KMS-11 (cell line): ENCODE measurements at regions not wholly inside any gene's neighbourhood (a gene's known extent, or its start where the extent isn't known, plus 50 kb on each side); places are given as distances from the start of the nearest gene placed in this dataset.
"Not testable (repeated sequence)": the region's sequence is repeated elsewhere in the genome, so short reads cannot be mapped to it uniquely, and the experiment has no call there.

Experiments
- H2AFZ ChIP-seq: fragments of 200-600 bp; sonication (generic); 2 replicates; pipeline ENCODE4 v1.6.1; 2016; ENCODE audit warnings: antibody characterized with exemption, mixed run types, low read depth
- H3K27ac ChIP-seq: fragments of 200-600 bp; sonication (generic); 2 replicates; pipeline ENCODE4 v1.6.1; 2016; ENCODE audit warnings: mild to moderate bottlenecking, mixed run types
- H3K27me3 ChIP-seq: fragments of 200-600 bp; sonication (generic); 2 replicates; pipeline ENCODE4 v1.6.1; 2017; ENCODE audit warnings: mild to moderate bottlenecking, low read depth, mixed run types, moderate library complexity; ENCODE audit not compliant: insufficient read depth
- H3K36me3 ChIP-seq: fragments of 200-600 bp; sonication (generic); 2 replicates; pipeline ENCODE4 v1.6.1; 2017; ENCODE audit warnings: mild to moderate bottlenecking, mixed run types; ENCODE audit not compliant: insufficient read depth
- H3K4me1 ChIP-seq: fragments of 200-600 bp; sonication (generic); 2 replicates; pipeline ENCODE4 v1.6.1; 2016; ENCODE audit warnings: mild to moderate bottlenecking, low read depth, mixed run types; ENCODE audit not compliant: poor library complexity, severe bottlenecking
- H3K4me2 ChIP-seq: fragments of 200-600 bp; sonication (generic); 2 replicates; pipeline ENCODE4 v1.7.0; 2016; ENCODE audit warnings: mild to moderate bottlenecking, mixed run types
- H3K4me3 ChIP-seq: fragments of 200-600 bp; sonication (generic); IDR thresholded peaks from 2 replicates; pipeline ENCODE4 v1.6.1; 2017; ENCODE audit warnings: low read depth, low read length, mixed read lengths; ENCODE audit not compliant: insufficient read depth
- H3K79me2 ChIP-seq: fragments of 200-600 bp; sonication (generic); 2 replicates; pipeline ENCODE4 v1.6.1; 2016; ENCODE audit warnings: low read depth, mixed run types; ENCODE audit not compliant: insufficient read depth
- H3K9ac ChIP-seq: fragments of 200-600 bp; sonication (generic); 2 replicates; pipeline ENCODE4 v1.6.1; 2016; ENCODE audit warnings: mild to moderate bottlenecking, mixed run types
- H4K20me1 ChIP-seq: fragments of 200-600 bp; sonication (generic); 2 replicates; pipeline ENCODE4 v1.6.1; 2016; ENCODE audit warnings: mild to moderate bottlenecking, mixed run types; ENCODE audit not compliant: insufficient read depth
- TF ChIP-seq, protein P1 (sequence below): fragments of 200-600 bp; sonication (generic); conservative IDR thresholded peaks from 2 replicates; pipeline ENCODE4 v1.6.1; 2017; ENCODE audit warnings: low read depth, mild to moderate bottlenecking, antibody characterized with exemption, low read length, moderate library complexity, mixed read lengths

DNA sequence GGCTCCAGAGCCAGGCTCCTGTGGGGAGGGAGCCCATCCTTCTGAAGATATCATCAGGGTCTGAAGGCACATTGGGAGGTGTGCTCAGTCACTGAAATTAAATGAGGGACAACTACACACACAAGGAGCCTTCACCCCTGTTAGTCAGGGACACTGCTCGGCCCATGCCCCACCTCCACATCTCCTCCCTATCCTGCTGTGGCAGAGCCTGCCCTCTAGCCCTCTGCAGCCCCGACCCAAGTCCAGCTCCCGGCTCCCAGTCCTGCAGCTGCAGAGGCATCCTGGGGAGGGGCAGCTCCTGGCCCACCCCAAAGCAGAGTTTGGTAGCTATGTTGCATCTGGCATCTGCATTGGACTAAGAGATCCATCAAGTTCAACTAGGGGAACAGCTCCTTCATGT, 136.3 kb downstream of the ZNF248 start:
- TF ChIP-seq, protein P1, sequence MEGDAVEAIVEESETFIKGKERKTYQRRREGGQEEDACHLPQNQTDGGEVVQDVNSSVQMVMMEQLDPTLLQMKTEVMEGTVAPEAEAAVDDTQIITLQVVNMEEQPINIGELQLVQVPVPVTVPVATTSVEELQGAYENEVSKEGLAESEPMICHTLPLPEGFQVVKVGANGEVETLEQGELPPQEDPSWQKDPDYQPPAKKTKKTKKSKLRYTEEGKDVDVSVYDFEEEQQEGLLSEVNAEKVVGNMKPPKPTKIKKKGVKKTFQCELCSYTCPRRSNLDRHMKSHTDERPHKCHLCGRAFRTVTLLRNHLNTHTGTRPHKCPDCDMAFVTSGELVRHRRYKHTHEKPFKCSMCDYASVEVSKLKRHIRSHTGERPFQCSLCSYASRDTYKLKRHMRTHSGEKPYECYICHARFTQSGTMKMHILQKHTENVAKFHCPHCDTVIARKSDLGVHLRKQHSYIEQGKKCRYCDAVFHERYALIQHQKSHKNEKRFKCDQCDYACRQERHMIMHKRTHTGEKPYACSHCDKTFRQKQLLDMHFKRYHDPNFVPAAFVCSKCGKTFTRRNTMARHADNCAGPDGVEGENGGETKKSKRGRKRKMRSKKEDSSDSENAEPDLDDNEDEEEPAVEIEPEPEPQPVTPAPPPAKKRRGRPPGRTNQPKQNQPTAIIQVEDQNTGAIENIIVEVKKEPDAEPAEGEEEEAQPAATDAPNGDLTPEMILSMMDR: no peak
- Histone ChIP-seq H3K4me2 (no peak overlapping the region), H3K36me3 (no peaks in the 10 kb centered on the region), H4K20me1 (no peaks in the 10 kb centered on the region), H3K4me3 (no peak overlapping the region), H3K79me2 (no peaks in the 10 kb centered on the region), H3K9ac (no peak overlapping the region), H3K4me1 (no peaks in the 10 kb centered on the region), H3K27me3 (no peaks in the 10 kb centered on the region), H3K27ac (no peak overlapping the region), H2AFZ (no peak overlapping the region)

DNA sequence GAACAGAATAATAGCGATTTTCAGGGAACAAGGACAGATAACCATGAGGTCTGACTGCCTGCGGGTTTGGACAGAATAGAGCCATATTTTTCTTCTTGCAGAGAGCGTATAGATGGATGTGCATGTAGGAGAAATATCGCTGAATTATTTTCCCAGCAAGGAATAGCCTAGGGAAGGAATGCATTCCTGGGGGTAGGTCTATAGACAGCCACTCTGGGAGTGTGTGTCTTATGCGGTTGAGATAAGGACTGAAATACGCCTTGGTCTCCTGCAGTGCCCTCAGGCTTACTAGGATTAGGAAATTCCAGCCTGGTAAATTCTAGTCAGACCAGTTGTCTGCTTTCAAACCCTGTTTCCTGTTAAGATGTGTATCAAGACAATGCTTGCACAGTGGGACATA, 139.3 kb downstream of the ZNF248 start:
- H3K9ac ChIP-seq, H3K27ac ChIP-seq, H3K4me3 ChIP-seq, H3K4me2 ChIP-seq, H3K27me3 ChIP-seq, H4K20me1 ChIP-seq, H3K36me3 ChIP-seq, H3K79me2 ChIP-seq, H2AFZ ChIP-seq, H3K4me1 ChIP-seq: not testable (repeated sequence)

DNA sequence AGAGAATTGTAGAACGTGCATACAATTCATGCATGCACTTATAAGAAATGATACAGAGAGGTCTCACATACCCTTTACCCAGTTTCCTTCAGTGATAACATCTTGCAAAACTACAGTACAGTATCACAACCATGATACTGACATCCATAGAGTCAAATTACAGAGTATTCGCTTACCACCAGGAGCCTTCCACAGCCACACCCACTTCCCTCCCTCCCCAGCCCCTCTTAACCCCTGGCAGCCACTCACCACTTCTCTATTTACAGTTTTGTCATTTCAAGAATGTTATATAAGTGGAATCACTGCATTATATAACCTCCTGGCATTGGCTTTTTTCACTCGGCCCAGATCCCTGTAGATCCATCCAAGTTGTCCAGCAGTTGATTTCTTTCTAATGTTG, 143.8 kb downstream of the ZNF248 start:
- Histone ChIP-seq H2AFZ (no peak overlapping the region), H4K20me1 (no peaks in the 10 kb centered on the region), H3K27me3 (no peaks in the 10 kb centered on the region), H3K4me2 (no peak overlapping the region), H3K79me2 (no peaks in the 10 kb centered on the region), H3K9ac (no peak overlapping the region), H3K27ac (no peak overlapping the region), H3K4me1 (no peaks in the 10 kb centered on the region), H3K36me3 (no peaks in the 10 kb centered on the region), H3K4me3 (no peak overlapping the region)
- TF ChIP-seq, protein P1: no peak

DNA sequence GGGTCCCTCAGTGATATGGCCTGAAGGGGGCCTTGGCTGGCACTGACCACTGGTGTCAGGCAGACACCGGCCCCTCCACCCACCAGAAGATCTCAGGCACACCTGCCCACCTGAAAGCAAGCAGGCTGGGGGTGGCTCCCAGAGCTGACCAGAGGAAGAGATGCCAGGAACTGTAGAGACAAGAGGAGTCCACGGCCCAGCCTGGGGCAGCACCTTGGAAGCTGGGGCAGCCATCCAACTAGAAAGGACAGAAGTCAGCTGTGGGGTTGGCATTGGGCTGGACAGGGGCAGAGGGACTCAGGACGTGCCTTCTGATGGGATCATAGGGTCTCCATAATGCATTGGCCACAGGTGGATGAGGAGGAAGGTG, 144.3 kb downstream of the ZNF248 start:
- Histone ChIP-seq H3K4me3 (no peak overlapping the region), H3K27me3 (no peaks in the 10 kb centered on the region), H2AFZ (no peak overlapping the region), H4K20me1 (no peaks in the 10 kb centered on the region), H3K79me2 (no peaks in the 10 kb centered on the region), H3K4me1 (no peaks in the 10 kb centered on the region), H3K27ac (no peak overlapping the region), H3K4me2 (no peak overlapping the region), H3K36me3 (no peaks in the 10 kb centered on the region), H3K9ac (no peak overlapping the region)
- TF ChIP-seq, protein P1: no peak

DNA sequence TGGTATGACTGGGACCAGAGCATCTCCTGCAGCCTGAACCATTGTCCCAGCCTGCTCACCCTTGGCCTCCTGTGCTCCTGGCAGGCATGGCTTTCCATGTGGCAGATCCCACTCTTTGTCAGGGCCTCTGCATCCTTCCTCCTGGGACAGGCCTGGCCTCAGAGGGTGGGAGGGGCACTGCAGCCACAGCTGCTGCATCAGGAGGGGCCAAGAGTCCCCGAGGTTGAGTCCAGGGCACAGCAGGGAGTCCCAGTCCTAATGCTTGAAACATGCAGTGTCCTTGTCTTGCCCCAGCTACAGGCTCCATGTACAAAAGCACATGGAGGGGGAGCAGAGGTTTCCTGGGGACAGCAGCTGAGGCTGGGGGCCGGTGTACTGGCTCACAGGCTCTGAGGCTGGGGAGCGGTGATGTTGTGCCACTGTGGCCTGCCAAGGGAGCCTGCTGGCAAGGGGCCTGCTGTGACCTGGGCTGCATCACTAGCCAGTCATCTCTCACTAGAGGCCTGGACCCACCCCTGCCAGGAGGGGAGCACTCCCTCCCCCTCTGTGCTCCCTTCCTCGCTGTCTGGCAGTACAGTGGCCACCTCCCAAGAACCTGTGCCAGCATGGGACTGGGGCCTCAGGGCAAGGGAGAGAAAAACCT, 144.8 kb downstream of the ZNF248 start:
- Histone ChIP-seq H3K4me1 (no peaks in the 10 kb centered on the region), H3K4me3 (no peak overlapping the region), H4K20me1 (no peaks in the 10 kb centered on the region), H2AFZ (no peak overlapping the region), H3K4me2 (no peak overlapping the region), H3K9ac (no peak overlapping the region), H3K27me3 (no peaks in the 10 kb centered on the region), H3K79me2 (no peaks in the 10 kb centered on the region), H3K36me3 (no peaks in the 10 kb centered on the region), H3K27ac (no peak overlapping the region)
- TF ChIP-seq, protein P1: no peak
